GM19023 (cell line): ENCODE measurements at regions not wholly inside any gene's neighbourhood (a gene's known extent, or its start where the extent isn't known, plus 50 kb on each side); places are given as distances from the start of the nearest gene placed in this dataset.
A peak's percentile ranks its signal among the peaks of the same experiment; 100 is the strongest.

Experiments
- ATAC-seq: cut with Tn5 transposase; IDR thresholded peaks from one replicate; pipeline ENCODE4 v1.9.1; 2021; ENCODE audit warnings: mild to moderate bottlenecking, moderate library complexity; ENCODE audit not compliant: unreplicated experiment

DNA sequence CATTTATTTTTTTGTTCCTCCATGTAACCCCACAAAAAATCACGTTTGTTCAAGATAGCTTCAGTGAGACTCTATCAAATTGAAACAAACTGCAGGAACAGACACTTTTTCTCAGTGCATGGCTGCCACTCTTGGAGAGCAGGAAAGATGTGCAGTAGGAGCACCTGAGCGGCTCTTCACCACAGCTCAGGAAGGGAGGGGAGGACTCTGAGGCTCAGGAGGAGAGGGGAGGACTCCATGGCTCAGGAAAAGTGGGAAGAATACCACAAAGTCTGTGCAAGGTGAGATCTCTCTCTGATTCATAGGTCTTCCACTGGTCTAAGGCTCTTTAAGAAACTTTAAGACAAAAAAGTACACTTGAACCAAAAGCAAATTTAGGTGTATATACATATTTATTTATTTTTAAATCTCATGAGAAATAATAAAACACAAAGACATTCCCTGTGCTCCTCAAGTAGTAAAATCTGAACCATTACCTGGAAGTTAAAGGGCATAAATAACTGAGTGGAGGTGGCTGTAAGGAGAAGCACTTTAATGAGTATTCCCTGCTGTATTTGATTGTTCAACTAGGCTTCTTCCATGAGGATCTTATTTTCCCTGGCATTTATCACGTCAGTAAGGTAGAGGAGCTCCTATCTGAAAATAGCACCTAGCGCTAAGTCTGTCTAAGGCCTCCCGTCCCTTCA is 69.2 kb upstream of the CCN6 start:
- no peak for ATAC-seq

DNA sequence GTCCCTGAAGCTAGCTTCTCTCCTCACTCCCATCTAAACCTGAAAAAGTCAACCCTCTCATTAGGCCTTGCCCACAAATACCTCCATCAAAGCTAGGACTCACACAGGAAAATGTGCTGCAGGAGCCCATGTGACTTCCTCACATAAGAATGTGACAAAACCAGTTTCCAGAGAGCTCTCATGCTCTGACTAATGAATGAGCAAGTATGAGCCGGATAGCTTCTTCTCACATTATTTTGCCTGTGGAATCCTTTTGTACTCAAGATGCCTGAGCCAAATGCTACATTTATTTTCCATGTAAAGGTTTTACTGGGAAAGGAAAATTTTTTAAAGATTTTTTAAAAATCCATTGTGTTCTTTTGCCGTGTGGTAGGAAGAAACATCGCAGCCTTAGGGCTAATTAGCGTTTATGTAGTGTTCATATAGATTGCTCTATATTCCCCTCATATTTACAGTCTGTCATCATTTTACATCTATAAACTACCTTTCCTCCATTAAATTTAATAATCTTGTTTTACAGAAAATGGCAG is 68.6 kb upstream of the CCN6 start:
- ATAC-seq: no peak

DNA sequence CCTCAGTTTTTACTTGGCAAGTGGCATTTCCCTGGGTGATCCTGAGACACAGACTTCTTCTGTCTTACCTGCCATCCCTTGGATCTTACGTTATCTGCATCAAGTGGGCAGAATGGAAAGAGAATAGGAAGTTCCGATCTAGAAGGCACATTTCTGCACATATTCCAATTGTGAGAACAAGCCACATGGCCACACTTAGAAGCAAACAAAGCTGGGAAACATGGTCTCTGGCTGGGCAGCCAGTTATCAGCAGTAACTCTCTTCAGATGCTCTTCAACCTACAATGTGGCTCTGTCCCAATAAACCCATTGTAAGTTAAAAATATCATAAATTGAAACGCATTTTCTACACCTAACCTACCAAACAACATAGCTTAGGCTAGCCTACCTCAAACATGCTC is 67.3 kb upstream of the CCN6 start:
- no peak for ATAC-seq

DNA sequence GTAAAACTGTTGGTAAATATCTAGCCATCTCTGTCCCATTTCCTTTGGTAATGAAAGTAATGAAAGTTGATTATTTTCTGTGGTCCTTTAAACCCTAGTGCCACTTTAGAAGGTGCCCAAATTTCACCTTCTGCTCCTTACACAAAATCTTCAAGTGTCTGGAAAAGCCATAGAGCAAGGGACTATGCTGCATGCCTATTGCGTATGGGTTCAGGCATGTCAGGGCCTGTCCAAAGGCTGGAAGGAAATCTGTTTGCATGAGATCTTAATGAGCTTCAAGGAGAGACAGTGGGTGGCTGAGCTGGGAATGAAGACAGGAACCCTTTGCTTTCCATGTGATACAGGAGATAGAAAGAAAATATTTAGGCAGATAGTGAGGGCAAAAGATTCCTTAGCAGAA is 66.6 kb upstream of the CCN6 start:
- no peak for ATAC-seq

DNA sequence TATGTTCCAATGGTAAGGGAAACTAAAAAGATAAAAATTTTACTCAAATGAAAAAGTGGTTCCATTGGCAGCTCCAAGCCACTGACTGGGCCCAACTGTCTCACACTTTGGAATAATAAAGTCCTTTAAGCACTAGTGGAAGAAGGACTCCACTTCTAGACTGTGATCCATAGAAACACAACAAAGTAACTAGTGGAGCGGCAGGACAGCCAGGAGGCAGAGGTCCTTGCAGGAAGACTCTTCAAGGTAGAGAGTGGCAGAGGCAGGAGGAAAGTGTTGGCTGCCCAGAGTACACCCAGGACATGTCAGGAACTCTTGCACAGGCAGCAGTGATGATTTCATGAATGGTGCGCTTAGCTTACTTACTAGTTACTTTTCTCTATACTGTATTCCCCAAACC is 65.0 kb upstream of the CCN6 start:
- no peak for ATAC-seq

DNA sequence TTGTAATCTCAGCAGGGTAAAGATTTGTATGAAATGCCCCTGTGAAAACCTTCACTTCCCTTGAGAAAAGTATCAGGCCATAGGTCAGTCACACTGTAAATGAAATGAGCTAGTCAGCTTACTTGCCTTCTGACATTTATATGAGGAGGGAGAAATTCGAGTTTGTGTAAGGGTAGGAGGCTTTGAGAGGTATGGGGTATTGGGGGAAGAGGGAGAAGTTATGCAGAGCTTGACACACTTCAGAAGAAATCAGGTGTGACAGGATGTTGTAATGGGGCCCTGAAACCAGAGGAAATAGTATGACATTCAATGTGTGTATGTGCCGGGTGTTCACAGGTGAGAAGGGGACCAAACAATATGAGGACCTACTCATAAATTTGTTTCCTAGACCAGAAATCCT is 64.2 kb upstream of the CCN6 start:
- no peak for ATAC-seq

DNA sequence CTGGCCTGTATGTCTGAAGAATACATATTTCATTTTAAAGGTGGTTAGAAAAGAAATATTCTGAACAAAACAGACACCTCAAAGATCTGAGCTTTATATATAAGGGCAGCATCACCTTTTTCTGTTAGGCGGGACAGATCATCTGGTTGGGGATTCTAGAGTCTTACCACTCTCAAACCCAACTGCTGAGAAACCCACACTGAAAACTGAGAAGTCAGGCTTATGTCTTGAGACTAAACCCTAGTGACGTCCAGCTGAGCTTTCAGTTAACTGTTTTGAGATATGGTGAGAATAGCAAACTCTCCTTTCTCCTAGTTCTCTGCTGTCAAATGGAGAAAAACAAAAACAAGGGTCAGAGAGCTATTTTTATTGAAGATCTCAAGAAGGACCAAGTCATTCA is 63.7 kb upstream of the CCN6 start:
- no peak for ATAC-seq

DNA sequence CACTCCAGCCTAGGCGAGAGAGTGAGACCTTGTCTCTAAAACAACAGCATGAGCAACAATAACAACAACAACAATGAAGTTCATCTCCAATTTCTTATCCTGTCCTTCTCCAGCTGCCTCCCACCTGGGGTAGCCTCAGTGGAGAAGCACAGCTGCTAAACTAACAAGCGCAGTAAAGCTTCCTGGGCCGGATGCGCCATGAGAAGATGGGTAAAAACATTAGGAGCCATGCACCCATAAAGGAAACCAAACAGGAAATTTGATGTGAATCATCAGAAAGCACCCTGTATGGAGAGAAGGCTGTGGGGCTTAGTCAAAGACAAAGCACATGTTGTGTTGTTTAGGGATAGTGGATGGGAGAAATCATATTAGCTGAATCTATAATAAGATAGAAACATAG is 61.1 kb upstream of the CCN6 start:
- ATAC-seq: peak; percentile 59

DNA sequence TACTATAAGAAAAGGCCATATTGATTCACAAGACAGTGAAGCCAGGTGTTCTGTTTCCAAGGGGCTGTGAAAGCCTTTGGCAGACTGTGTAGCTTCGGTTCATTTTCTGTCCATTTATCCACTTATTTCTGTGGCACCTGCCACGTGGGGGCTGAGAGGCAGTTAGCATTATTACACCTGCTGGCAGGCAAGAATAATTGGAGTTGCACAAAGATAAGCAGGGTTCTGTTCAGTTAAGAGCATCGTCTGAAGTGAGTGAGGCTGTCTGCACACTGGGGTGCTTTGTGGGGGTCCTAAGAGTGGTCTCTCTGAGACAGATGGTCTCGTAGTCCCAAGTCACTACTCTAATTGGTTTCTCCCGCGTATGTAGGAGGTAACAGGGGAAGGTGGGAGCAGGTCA is 60.6 kb upstream of the CCN6 start:
- no peak for ATAC-seq

DNA sequence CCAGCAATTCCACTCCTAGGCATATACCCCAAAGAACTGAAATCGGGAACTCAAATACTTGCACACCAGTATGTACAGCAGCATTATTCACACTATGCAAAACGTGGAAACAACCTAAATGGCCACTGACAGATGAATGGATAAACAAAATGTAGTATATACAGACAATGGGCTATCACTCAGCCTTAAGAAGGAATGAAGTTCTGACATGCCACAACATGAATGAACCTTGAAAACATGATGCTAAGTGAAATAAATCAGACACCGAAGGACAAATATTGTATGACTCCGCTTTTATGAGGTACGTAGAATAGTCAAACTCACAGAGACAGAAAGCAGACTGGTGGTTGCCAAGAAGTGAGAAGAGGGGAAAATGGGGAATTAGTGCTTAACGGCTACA is 59.1 kb upstream of the CCN6 start:
- no peak for ATAC-seq

DNA sequence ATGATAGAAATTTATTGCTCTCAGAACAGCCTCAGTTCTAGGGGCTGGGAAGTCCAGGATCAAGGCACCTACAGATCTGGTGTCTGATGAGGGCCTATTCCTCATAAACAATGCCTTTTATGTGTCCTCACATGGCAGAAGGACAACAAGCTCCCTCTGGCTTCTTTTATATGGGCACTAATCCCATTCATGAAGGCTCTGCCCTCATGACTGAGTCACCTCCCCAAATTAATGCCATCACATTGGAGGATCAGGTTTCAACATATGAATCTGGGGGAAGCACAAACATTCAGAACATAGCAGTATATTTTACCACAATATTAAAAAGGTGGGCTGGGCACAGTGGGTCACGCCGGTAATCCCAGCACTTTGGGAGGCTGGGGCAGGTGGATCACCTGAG is 58.5 kb upstream of the CCN6 start:
- no peak for ATAC-seq

DNA sequence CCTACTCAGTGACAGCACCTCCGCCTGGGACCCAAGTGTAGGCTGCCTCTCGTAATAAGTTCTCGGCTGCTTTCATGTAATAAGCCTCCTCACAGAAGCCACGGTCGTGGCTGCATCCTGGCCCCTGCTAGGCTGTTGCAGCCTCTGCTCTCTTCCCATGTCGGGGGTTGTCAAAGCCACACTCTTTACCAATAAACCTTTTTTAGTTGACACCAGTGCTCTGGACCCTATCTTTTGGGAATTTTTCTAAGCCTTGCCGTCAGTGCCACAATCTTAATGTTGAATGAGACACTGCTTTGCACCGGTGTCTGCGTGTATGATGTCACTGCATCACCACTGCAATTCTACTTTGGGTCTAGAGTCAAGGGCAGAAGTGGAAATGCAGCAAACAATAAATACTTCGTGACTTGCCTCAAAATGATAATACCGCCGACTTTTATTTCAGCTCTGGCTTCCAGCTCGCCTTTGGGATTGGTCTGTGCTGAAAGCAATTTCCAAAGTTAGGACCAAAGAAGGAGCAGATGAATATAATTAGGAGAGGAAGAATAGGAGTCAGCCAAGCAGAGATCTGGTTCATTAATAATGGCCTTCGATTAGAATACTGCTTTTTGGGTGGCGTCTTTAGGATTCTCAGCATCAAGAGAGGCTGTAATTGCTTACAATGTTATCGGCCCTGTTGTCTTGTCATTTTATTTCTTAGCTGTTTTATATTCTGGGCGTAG is 57.6 kb upstream of the CCN6 start:
- ATAC-seq: no peak

DNA sequence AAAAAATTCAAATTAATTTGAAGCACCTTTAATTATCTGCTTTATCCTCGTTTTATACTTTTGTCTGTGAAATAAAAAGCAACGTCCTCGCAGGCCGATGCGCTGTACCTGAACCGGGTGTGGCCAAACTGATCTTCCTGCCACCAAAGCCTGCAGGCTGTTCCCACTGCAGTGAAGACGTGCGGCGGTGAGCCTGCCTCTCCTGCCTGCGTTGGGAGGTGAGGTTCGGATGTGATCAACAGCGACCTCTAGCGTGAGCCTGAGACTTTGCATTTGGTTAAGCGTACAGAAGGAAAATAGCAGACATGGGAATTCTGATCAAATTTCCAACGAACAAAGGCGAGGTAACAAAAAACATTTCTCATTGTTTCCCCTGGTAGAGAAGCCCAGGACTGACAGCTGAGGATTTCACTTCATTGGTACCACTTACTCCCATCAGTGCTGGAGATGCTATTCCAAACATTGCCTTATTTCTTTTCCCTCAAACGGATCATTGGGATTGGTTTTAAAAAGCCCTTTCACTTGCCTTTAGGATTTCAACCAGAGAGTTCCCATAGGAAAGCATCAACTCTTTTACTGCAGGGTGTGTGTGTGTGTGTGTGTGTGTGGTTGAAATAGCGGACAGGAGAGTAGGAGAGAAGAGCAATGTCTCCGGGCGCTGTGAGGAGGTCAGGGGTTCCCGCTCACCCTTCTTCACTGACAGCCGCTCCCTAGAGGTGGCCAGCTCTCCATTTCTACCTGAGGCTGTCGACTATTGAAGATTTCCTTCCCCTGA is 56.6 kb upstream of the CCN6 start:
- ATAC-seq: no peak

DNA sequence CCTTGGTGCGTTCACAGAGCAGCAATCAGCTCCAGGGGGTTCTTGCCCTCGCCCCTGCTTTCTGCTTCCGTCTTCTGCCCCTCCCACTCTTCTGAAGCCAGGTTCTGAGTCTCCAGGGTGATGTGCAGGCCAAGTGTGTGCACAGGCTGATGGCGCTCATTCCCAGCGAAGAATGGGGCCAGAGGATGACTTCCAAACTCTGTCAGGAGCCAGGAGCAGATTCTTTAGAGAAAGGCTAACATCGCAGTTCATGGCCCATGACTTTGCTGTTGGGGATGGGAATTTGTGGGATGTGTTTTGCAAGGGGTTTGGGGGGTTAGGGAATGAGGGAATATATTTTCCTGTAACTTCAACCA is 56.1 kb upstream of the CCN6 start:
- ATAC-seq: no peak

DNA sequence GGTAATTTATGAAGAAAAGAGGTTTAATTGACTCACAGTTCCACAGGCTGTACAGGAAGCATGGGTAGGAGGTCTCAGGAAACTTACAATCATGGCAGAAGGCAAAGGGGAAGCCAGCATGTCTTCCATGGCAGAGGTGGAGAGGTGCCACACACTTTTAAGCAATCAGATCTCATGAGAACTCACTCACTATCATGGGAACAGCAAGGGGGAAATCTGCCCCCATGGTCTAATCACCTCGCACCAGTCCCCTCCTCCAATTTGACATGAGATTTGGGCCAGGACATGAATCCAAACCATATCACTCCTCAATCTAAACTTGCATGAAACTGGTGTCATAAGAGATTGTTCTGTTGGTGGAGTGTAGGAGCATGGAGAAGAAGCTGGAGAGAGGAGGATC is 51.6 kb upstream of the CCN6 start:
- ATAC-seq: no peak
